CD4-positive, alpha-beta T cell treated with Interleukin-4 for 4 hours (primary cell): ENCODE measurements at regions not wholly inside any gene's neighbourhood (a gene's known extent, or its start where the extent isn't known, plus 50 kb on each side); places are given as distances from the start of the nearest gene placed in this dataset.
A peak's percentile ranks its signal among the peaks of the same experiment; 100 is the strongest.

ENCODE experiments used
- DNase-seq: peaks from one replicate; pipeline ENCODE4 v3.0.0-alpha.2; 2020

GRCh38 chr2:79327460-79327859 lies 167.9 kb upstream of the REG3A start:
- DNase-seq = no peak

- no peak for DNase-seq
These were observed 161.3 kb upstream of the REG3A start for GRCh38 chr2:79320871-79321270.

- DNase-seq = no peak
These were observed 135.4 kb upstream of the REG3A start for GRCh38 chr2:79294994-79295393.

GRCh38 chr2:79292958-79293315 lies 133.4 kb upstream of the REG3A start:
- no peak for DNase-seq

- DNase-seq = no peak
These were observed 132.8 kb upstream of the REG3A start for GRCh38 chr2:79292239-79292957.

GRCh38 chr2:79275863-79276262 lies 116.3 kb upstream of the REG3A start:
- DNase-seq = no peak

GRCh38 chr2:79275197-79275596 lies 115.6 kb upstream of the REG3A start:
- DNase-seq = no peak

- no peak for DNase-seq
These were observed 113.1 kb upstream of the REG3A start for GRCh38 chr2:79272616-79273015.

DNA sequence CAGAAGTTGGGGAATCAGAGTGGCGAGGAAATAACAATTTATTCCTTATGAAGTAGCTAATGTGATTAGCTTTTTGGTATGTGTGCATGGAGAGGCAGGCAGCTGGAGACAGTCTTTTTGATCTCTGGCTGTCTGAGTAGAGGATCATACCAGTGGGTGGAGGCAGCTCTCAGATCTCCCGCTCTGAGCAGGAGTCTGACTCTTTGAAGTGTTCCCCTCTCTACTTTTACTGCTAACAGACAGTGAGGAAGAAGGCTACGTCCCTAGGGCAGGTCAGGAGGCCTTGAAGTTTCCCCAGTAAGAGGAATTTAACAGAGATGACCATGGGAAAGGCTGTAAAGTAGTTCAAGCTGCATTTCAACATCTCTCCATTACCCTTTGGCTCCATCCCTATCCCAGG lies 111.9 kb upstream of the REG3A start:
- DNase-seq = no peak

DNA sequence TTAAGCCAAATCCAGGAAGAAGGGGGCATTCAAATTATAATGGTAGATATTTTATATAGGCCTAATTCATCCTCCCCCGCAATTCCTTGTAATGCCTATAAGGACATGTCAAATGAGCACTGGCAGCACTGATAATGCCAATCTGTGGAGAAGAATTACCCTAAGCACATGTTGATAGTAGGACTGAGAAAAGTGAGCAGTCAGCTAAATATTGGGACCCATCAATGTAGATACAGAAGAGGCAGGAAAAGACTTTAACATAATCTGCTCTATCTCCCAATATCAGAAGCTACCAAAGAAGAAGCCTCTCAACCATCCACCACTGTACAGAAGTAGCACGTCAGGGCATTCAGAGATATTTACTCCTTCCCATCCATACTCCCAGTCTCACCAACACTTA lies 101.3 kb upstream of the REG3A start:
- no peak for DNase-seq

DNA sequence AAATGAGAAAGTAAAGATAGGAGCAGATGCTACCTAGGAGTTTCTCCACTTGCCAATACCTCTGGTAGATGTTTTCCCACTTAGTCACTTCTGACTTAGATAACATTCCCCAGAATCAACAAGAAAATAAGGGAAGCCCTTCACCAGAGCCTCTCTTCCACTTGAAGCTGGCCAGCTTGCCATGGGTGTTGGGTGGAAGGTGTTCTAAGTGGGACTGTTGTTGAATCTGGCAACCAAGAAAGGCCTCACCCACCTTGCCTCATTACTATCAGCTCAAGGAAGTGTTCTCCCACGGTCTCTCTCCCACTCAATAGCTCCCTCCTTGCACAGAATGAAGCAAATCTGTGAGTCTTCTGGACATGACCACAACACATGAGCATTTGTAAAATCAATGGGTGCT lies 100.4 kb upstream of the REG3A start:
- DNase-seq = no peak

- DNase-seq = no peak
These were observed 99.7 kb upstream of the REG3A start for GRCh38 chr2:79259296-79259695.

GRCh38 chr2:79253243-79253774 lies 93.8 kb upstream of the REG3A start:
- DNase-seq = no peak

DNA sequence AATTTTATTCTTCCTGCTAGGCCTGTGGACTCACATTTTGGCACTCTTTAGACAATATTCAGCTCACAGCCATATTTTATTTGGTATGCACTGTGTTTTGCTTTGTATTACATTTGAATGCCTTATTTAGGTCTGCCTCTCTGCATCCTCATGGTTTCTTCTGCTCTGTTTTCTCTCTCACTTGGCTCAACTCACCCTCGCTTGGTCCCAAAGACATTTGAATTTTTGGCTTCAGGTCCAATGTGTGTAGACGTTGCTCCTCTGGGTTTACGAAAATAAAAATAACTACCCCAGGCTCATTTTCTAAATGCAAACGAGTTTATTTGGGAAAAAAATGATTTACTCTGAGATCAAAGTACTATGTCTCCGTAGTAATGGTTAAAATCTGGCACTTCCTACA lies 91.1 kb upstream of the REG3A start:
- DNase-seq = no peak

GRCh38 chr2:79248776-79249175 lies 89.2 kb upstream of the REG3A start:
- no peak for DNase-seq

- no peak for DNase-seq
These were observed 75.6 kb upstream of the REG3A start for GRCh38 chr2:79235135-79235534.

GRCh38 chr2:79223539-79223938 lies 64.0 kb upstream of the REG3A start:
- DNase-seq = no peak

GRCh38 chr2:79219383-79219988 lies 59.9 kb upstream of the REG3A start:
- peak; percentile 6 for DNase-seq

- no peak for DNase-seq
These were observed 50.8 kb upstream of the REG3A start for GRCh38 chr2:79210274-79210917.
